Hepatic stellate cell (primary cell): ENCODE measurements at regions not wholly inside any gene's neighbourhood (a gene's known extent, or its start where the extent isn't known, plus 50 kb on each side); places are given as distances from the start of the nearest gene placed in this dataset.

Experiments used
- DNase-seq: peaks from one replicate; pipeline ENCODE4 v3.0.0; 2011; ENCODE audit warnings: low spot score

DNA sequence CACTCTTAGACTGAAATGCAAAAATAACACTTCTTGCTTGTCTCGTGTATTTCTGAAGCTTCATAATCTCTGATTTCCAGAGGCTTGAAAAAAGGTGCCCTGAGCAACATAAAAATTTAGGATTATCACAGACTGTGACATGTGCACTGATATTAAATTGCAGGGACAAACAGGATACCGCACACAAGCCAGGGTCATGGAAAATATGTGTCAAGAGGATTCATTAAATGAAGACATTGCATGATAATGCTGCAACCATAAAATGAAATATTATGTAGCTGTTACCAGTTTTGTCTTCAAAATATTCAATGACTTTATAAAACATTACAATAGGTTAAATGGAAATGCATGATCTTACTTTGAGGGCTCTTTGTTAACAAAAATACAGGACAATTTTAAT, 328.0 kb downstream of the KCTD8 start:
- DNase-seq, result no peak

DNA sequence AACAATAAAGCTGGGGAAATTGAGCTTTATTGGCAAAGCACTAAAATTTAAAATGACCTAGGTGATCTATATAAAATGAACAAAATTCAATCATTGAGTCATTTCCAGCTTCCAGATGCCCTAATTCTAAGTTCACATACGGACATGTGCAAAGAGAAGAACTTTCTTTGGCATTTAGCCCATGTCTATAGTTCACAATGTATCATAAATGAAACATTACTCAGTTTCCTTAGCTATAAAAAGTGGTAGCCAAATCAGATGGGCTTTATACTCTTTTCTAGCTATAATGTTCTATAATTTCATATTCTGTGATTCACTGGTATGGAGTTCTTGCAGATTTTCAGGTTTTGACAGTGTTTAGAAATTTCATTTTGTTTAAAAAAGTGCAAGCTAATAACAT, 327.4 kb downstream of the KCTD8 start:
- DNase-seq, result no peak
